Activated naive CD4-positive, alpha-beta T cell treated with anti-CD3 and anti-CD28 coated beads, Interleukin-2, amount 50 U/mL, for 24 hours (primary cell): ENCODE measurements at regions not wholly inside any gene's neighbourhood (a gene's known extent, or its start where the extent isn't known, plus 50 kb on each side); places are given as distances from the start of the nearest gene placed in this dataset.

Experiments
- H3K27ac Mint-ChIP-seq: one replicate; pipeline ENCODE4 v1.8.0; 2021; ENCODE audit warnings: mild to moderate bottlenecking, mixed read lengths
- H3K27me3 Mint-ChIP-seq: one replicate; pipeline ENCODE4 v1.8.0; 2021; ENCODE audit warnings: mixed read lengths
- H3K36me3 Mint-ChIP-seq: one replicate; pipeline ENCODE4 v1.8.0; 2021; ENCODE audit warnings: mixed read lengths
- H3K4me1 Mint-ChIP-seq: one replicate; pipeline ENCODE4 v1.8.0; 2021; ENCODE audit warnings: mixed read lengths
- H3K4me3 Mint-ChIP-seq: one replicate; pipeline ENCODE4 v1.8.0; 2021; ENCODE audit warnings: mild to moderate bottlenecking, mixed read lengths
- H3K9me3 Mint-ChIP-seq: one replicate; pipeline ENCODE4 v1.8.0; 2021; ENCODE audit warnings: mixed read lengths

DNA sequence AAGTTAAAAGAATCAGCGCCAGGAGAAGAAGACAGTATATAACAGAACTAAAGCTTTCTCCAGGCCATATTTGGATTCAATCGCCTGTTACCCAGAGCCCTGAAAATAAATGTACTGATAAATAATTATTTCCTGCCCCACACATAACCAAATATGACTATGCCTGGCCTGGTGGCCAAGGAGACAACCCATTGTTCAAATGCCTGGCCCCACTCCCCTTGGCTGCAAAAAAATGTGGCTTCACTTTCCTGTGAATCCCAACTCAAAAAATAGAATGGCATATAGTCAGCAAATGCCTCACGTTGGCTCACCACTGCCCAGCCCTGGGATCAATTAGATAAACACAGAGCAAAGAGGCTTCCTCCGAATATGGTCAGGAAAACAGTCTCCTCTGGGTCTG lies 472.1 kb downstream of the BCL11B start:
- Mint-ChIP-seq H3K36me3 (no peaks in the 10 kb centered on the region), H3K4me1 (no peaks in the 10 kb centered on the region), H3K27me3 (no peaks in the 10 kb centered on the region), H3K9me3 (no peaks in the 10 kb centered on the region), H3K27ac (no peak overlapping the region), H3K4me3 (no peak overlapping the region)

GRCh38 chr14:98802044-98802443 lies 470.0 kb downstream of the BCL11B start:
- H3K27me3 Mint-ChIP-seq: no peaks in the 10 kb centered on the region
- no peak overlapping the region for H3K27ac Mint-ChIP-seq
- no peaks in the 10 kb centered on the region for H3K36me3 Mint-ChIP-seq

DNA sequence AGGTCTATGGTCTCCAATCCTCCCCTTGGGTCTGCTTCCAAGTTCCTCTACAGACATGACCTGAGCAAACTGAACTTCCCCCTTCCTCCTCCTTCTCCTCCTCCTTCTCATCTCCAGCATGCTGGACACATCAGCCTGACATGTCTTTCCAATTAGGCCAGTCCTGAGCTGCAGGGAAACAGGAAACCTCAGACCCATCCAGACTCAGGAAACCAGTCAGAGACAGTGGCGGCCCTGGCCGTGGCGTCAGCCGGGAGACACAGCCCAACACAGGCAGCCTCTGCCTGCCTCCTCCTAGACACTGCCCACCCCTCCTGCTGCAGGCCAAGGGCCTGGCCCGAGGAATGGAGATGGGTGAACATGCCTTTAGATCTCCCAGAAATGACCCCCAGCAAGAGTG lies 468.8 kb downstream of the BCL11B start:
- Mint-ChIP-seq H3K27ac (no peak overlapping the region), H3K9me3 (no peaks in the 10 kb centered on the region), H3K27me3 (no peaks in the 10 kb centered on the region)

More at GRCh38 chr14:98802044-98802443, 470.0 kb downstream of the BCL11B start:
- no peak overlapping the region for H3K4me3 Mint-ChIP-seq
- no peaks in the 10 kb centered on the region for H3K4me1 Mint-ChIP-seq
- no peaks in the 10 kb centered on the region for H3K9me3 Mint-ChIP-seq

GRCh38 chr14:98808494-98809407 lies 463.2 kb downstream of the BCL11B start:
- H3K9me3 Mint-ChIP-seq: no peaks in the 10 kb centered on the region
- no peaks in the 10 kb centered on the region for H3K27me3 Mint-ChIP-seq
- H3K27ac Mint-ChIP-seq: no peak overlapping the region
- H3K36me3 Mint-ChIP-seq: no peaks in the 10 kb centered on the region
- H3K4me1 Mint-ChIP-seq: peaks cover 4% of the 10 kb centered on the region
- no peak overlapping the region for H3K4me3 Mint-ChIP-seq

More for the DNA sequence above, 468.8 kb downstream of the BCL11B start:
- no peaks in the 10 kb centered on the region for H3K36me3 Mint-ChIP-seq
- no peaks in the 10 kb centered on the region for H3K4me1 Mint-ChIP-seq
- H3K4me3 Mint-ChIP-seq: no peak overlapping the region

DNA sequence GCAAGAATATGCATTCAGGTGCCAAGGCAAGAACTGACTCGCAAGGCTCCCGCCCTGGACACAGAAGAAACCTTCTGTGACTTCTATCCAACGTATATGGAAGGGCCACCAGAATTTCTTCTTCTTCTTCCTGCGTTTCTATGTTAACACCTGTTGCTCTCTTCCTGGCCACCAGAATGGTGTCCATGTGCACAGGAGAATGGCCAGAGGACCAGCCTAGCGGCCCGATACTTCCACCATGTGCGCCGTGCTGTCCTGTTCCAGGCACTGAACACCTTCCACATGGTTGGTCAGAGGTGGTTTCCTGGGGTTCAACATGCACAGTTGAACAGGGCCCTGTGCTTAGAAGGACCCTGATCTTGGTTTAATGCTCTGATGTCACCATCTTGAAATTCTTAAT lies 455.8 kb downstream of the BCL11B start:
- no peaks in the 10 kb centered on the region for H3K36me3 Mint-ChIP-seq
- no peak overlapping the region for H3K27ac Mint-ChIP-seq
- peaks cover 10% of the 10 kb centered on the region for H3K4me1 Mint-ChIP-seq
- H3K27me3 Mint-ChIP-seq: no peaks in the 10 kb centered on the region
- H3K9me3 Mint-ChIP-seq: no peaks in the 10 kb centered on the region
- H3K4me3 Mint-ChIP-seq: no peak overlapping the region

DNA sequence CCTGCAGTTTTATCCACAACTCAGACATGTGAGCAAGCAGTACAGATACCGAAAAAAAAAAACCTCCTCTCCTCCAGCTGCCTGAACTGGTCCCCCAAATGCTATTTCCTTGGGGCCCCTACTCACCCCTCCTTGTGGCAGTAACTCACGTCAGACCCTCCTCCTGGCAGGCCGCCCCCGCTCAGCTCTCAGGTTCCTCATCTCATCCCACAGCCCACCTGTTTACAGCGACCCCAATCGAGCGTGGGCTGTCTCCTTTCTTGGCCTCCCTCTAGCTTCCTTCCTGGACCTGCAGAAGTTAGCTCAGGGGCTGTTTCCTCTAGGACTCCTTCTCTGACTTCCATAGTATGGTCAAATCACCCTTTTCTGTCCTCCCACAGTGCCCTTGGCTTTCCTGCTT lies 455.3 kb downstream of the BCL11B start:
- H3K9me3 Mint-ChIP-seq: no peaks in the 10 kb centered on the region
- no peak overlapping the region for H3K4me3 Mint-ChIP-seq
- H3K4me1 Mint-ChIP-seq: peaks cover 10% of the 10 kb centered on the region
- no peaks in the 10 kb centered on the region for H3K27me3 Mint-ChIP-seq
- no peak overlapping the region for H3K27ac Mint-ChIP-seq
- no peaks in the 10 kb centered on the region for H3K36me3 Mint-ChIP-seq

- H3K27me3 Mint-ChIP-seq: no peaks in the 10 kb centered on the region
- H3K9me3 Mint-ChIP-seq: no peaks in the 10 kb centered on the region
- H3K4me3 Mint-ChIP-seq: no peak overlapping the region
These were observed 452.7 kb downstream of the BCL11B start for GRCh38 chr14:98819132-98819866.

GRCh38 chr14:98819867-98820206 lies 452.2 kb downstream of the BCL11B start:
- H3K27me3 Mint-ChIP-seq: no peaks in the 10 kb centered on the region
- no peak overlapping the region for H3K27ac Mint-ChIP-seq
- H3K4me3 Mint-ChIP-seq: no peak overlapping the region
- H3K4me1 Mint-ChIP-seq: peaks cover 6% of the 10 kb centered on the region
- H3K9me3 Mint-ChIP-seq: no peaks in the 10 kb centered on the region
- H3K36me3 Mint-ChIP-seq: no peaks in the 10 kb centered on the region

More at GRCh38 chr14:98819132-98819866, 452.7 kb downstream of the BCL11B start:
- H3K4me1 Mint-ChIP-seq: peaks cover 6% of the 10 kb centered on the region
- H3K27ac Mint-ChIP-seq: peak overlapping the region; percentile 4
- H3K36me3 Mint-ChIP-seq: no peaks in the 10 kb centered on the region

- H3K27me3 Mint-ChIP-seq: no peaks in the 10 kb centered on the region
- no peak overlapping the region for H3K27ac Mint-ChIP-seq
- H3K36me3 Mint-ChIP-seq: no peaks in the 10 kb centered on the region
- peaks cover 23% of the 10 kb centered on the region for H3K4me1 Mint-ChIP-seq
- H3K9me3 Mint-ChIP-seq: no peaks in the 10 kb centered on the region
- no peak overlapping the region for H3K4me3 Mint-ChIP-seq
These were observed 449.1 kb downstream of the BCL11B start for GRCh38 chr14:98822917-98823316.

DNA sequence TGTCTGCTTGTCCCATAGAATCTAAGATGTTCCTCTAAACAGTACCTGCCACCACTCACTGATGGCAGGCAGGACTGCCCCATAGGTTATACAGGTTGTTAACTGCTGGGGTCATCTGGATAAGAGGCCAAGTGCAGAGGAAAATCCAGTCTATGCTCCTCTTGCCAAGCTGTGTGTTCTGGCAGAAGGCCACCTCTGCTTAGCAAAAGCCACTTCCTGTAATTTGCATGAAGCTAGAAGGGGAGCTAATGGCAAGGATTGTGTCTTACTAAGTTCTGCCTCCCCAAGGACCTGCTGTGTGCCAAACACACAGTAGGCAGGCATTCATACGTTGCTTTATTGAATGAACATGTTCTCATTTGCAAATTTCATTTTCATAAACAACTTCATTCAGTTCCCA lies 445.4 kb downstream of the BCL11B start:
- H3K9me3 Mint-ChIP-seq: no peaks in the 10 kb centered on the region
- H3K27me3 Mint-ChIP-seq: no peaks in the 10 kb centered on the region
- H3K36me3 Mint-ChIP-seq: no peaks in the 10 kb centered on the region
- peaks cover 25% of the 10 kb centered on the region for H3K4me1 Mint-ChIP-seq
- H3K27ac Mint-ChIP-seq: no peak overlapping the region
- no peak overlapping the region for H3K4me3 Mint-ChIP-seq

DNA sequence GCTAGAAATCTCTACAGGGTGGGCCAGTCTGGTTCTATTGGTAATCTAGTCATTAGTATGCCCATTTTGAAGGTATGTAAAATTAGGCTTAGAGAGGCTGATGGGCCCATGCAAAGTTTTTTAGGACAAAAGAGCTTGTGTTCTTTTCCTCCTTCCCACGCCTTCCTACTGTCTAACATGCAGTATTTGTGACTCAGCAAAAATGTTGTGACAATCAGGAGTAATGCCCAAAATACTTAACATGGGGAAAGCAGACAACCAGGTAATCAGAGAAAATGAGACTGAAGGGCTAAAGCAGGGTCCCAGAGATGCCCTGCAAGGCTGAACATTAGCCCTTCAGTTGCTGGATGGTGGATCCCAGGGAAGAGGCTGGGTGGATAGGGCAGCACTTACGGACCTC lies 437.9 kb downstream of the BCL11B start:
- Mint-ChIP-seq H3K36me3 (no peaks in the 10 kb centered on the region), H3K9me3 (no peaks in the 10 kb centered on the region), H3K27me3 (no peaks in the 10 kb centered on the region), H3K27ac (no peak overlapping the region), H3K4me3 (no peak overlapping the region), H3K4me1 (no peaks in the 10 kb centered on the region)

DNA sequence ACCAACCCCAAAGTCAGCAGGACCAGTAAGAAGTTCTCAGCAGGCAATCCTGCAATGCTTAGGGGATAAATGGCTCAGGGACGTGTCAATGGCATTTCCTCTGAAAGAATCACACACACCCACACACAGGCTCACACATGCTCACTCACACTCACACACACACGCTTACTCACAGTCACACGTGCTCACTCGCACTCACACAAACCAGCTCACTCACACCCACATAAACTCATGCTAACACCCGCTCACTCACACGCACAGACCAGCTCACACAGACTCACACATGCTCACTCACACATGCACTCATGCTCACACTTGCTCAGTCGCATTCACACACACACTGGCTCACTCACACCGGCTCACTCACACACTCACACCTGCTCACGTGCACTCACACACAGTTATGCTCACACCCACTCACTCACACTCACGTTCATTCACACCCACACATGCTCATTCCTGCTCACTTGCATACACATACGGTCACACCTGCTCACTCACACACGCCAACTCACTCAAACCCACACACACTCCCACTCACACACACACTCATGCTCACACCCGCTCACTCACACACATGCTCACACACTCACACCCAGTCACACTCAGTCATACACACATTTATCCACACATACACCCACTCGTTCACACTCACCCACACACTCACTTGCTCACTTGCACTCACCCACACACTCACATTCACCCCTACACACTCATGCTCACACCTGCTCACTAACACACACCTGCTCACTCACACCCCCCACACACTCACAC lies 436.8 kb downstream of the BCL11B start:
- Mint-ChIP-seq H3K27me3 (no peaks in the 10 kb centered on the region), H3K4me1 (no peaks in the 10 kb centered on the region), H3K27ac (no peak overlapping the region), H3K4me3 (no peak overlapping the region), H3K9me3 (no peaks in the 10 kb centered on the region), H3K36me3 (no peaks in the 10 kb centered on the region)

GRCh38 chr14:98835825-98836100 lies 436.2 kb downstream of the BCL11B start:
- H3K4me1 Mint-ChIP-seq: no peaks in the 10 kb centered on the region
- no peak overlapping the region for H3K4me3 Mint-ChIP-seq
- H3K27me3 Mint-ChIP-seq: no peaks in the 10 kb centered on the region
- H3K9me3 Mint-ChIP-seq: no peaks in the 10 kb centered on the region
- H3K36me3 Mint-ChIP-seq: no peaks in the 10 kb centered on the region
- no peak overlapping the region for H3K27ac Mint-ChIP-seq

DNA sequence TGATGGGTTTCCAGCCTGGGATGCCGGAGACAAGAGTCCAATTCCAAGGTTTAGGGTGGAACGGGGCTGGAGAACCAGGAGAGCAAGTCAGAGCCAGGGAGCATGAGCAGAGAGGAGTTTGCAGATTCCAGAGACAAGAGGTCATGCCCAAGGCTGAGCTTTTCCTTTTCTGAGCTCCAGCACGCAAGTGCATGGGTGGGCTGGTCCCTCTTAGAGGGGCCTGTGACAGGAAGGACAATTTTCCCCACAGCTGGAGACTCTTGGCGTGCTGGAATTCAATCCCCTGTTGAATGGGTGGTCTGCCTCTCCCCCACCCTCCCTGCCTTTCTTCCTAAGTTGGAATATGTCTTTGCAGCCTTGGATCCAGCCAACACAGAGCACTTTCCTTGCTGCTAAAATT lies 431.9 kb downstream of the BCL11B start:
- no peaks in the 10 kb centered on the region for H3K9me3 Mint-ChIP-seq
- no peaks in the 10 kb centered on the region for H3K27me3 Mint-ChIP-seq
- H3K4me3 Mint-ChIP-seq: no peak overlapping the region
- H3K36me3 Mint-ChIP-seq: no peaks in the 10 kb centered on the region
- H3K27ac Mint-ChIP-seq: no peak overlapping the region
- H3K4me1 Mint-ChIP-seq: peaks cover 12% of the 10 kb centered on the region

DNA sequence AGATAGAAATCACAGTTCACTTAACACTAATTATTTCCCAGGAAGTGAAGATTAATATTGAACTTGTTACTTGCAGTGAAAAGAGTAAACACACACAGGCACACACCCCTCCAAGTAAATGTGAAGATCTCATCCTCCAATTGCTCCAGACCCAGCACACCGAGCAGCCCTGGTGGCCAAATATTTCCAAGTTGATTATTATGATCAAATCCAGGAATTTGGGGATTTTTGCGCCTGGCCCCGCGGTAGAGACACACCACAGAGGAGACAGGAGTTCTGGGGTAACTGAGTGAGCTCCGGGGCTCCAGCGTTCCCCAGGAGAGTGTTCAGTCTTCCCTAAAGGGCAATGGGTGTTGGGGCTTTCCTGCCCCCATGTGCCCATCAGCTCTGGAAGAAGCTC lies 431.5 kb downstream of the BCL11B start:
- Mint-ChIP-seq H3K27me3 (no peaks in the 10 kb centered on the region), H3K27ac (no peak overlapping the region), H3K4me1 (peaks cover 15% of the 10 kb centered on the region), H3K4me3 (no peak overlapping the region), H3K9me3 (no peaks in the 10 kb centered on the region), H3K36me3 (no peaks in the 10 kb centered on the region)

DNA sequence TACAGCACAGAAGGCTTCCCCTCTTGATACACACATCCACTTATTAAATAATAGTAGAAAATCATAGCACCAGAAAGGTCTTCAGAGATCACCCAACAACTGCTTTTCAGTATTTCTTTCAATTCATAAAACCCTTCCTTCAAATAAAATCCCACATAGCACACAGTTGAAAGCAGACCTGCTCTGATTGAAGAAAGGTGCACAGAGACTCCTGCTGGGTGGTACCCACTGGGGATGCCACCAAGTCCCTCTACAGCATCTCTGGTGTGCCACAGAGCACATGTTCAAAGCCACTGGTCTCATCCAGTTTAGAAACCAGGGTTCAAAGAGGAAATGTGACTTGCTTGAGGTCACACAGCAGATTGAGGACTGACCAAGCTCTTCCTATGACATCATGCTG lies 427.5 kb downstream of the BCL11B start:
- Mint-ChIP-seq H3K27ac (no peak overlapping the region), H3K4me3 (no peak overlapping the region), H3K9me3 (no peaks in the 10 kb centered on the region), H3K4me1 (peaks cover 15% of the 10 kb centered on the region), H3K27me3 (no peaks in the 10 kb centered on the region), H3K36me3 (no peaks in the 10 kb centered on the region)
